NB4 (cell line): ENCODE measurements at regions not wholly inside any gene's neighbourhood (a gene's known extent, or its start where the extent isn't known, plus 50 kb on each side); places are given as distances from the start of the nearest gene placed in this dataset.

ENCODE experiments used
- DNase-seq: peaks from one replicate; pipeline ENCODE4 v3.0.0; 2010; ENCODE audit warnings: low read depth
- H3K4me3 ChIP-seq: one replicate; pipeline ENCODE4 v1.5.1; 2011; ENCODE audit warnings: mild to moderate bottlenecking, low read depth, low read length, moderate library complexity
- CTCF ChIP-seq: IDR thresholded peaks from one replicate; pipeline ENCODE4 v1.5.1; 2012; ENCODE audit warnings: low read depth, low read length
- MAX ChIP-seq: IDR thresholded peaks from 2 replicates; pipeline ENCODE4 v1.6.1; 2011; ENCODE audit warnings: low read depth, low read length
- MYC ChIP-seq: IDR thresholded peaks from 2 replicates; pipeline ENCODE4 v1.6.1; 2011; ENCODE audit warnings: low read depth, low read length
- POLR2A ChIP-seq: IDR thresholded peaks from 2 replicates; pipeline ENCODE4 v1.6.1; 2011; ENCODE audit warnings: mild to moderate bottlenecking; ENCODE audit not compliant: insufficient read length; ENCODE audit errors: extremely low read depth

- no peak overlapping the region for H3K4me3 ChIP-seq
- TF ChIP-seq CTCF, result no peak
- TF ChIP-seq MAX, result no peak
- no peak for TF ChIP-seq MYC
- no peak for TF ChIP-seq POLR2A
- no peak for DNase-seq
These were observed 686.0 kb downstream of the NOVA1 start for GRCh38 chr14:25911831-25912230.

GRCh38 chr14:25909045-25909747, 688.6 kb downstream of the NOVA1 start:
- DNase-seq, result peak; percentile 64
- H3K4me3 ChIP-seq, result no peak overlapping the region
- TF ChIP-seq CTCF (no peak), MAX (no peak), POLR2A (no peak), MYC (no peak)

DNA sequence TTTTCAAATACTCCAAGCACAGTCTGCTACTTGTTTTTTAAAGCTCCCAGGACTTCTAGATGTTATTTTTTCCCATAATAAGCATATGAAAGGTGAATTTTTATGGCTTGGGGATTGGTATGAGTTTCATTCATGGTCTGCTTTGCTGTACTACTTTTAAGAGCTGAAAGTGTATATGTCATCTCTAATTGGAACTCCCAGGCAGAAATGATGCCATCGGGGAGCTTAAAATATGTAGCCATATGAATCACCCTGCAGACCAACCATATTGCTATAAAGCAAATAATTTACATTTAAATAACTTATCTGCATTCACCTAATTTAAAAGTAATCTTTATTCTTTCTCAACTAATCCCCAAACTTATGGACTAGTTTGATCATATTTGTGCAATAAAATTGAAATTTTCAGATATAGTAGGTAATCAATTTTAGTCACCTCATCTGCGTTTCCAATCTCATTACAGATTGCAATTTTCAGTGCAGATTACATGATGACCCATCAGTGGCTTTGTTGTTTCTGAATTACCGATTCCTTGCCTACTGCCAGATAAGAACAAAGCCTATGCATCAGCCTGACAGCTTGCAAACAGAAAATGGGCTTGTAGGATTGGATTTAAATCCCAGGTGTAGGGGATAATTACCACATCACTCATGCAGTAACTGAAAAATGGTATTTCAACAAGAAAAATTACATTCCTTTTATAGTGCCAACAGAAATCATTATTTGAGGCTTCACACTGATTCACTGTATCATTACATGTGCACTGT, 689.4 kb downstream of the NOVA1 start:
- no peak for TF ChIP-seq POLR2A
- DNase-seq, result no peak
- no peak overlapping the region for H3K4me3 ChIP-seq

DNA sequence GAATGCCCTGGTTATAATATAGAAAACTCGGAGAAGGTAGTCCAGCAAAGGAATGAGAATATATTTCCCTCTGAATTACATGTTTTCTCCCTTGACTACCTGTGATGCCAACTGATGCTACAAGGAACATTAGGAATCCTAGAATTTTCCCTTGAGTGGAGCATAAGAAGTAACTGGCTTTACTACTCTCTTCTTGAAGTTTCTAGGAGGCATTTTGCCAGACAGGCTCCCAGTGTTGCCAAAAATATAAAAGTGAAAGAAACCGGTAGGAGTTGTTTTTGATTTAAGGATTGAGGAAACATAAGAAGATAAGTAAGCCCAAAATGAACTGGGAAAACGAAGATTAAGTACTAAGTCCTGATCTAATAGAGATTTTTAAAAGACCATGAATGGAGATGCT, 693.4 kb downstream of the NOVA1 start:
- DNase-seq, result no peak
- no peak overlapping the region for H3K4me3 ChIP-seq
- TF ChIP-seq POLR2A, result no peak
- TF ChIP-seq MYC, result no peak
- no peak for TF ChIP-seq MAX
- TF ChIP-seq CTCF, result no peak

DNA sequence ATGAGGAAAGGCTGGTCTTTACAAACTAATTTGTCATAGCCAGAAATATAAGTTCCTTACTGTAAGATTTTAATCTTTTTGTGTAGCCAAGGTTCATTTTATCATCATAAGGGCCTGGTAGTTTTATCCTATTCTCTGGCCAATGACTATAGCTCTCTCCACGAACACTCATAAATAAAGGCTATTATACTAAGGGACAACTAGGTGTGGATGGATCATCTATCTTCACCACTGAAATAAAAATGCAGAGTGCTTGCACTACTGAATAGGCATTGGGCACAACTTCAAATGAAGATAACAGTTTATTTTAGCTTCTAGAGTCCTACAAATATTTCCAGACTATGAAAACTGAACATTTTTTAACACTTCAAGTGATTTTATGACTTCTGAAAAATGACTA, 698.6 kb downstream of the NOVA1 start:
- no peak for DNase-seq

More for the DNA sequence above, 698.6 kb downstream of the NOVA1 start:
- TF ChIP-seq CTCF (no peak), POLR2A (no peak), MYC (no peak), MAX (no peak)
- H3K4me3 ChIP-seq, result no peak overlapping the region
